ENCODE measurements at regions not wholly inside any gene's neighbourhood (a gene's known extent, or its start where the extent isn't known, plus 50 kb on each side); places are given as distances from the start of the nearest gene placed in this dataset.

- no peak overlapping the region for H3K4me3 ChIP-seq (ENCODE audit: control extremely low read depth in 1 of 5, extremely low read depth in 1 of 5, insufficient read depth in 1 of 5, low read depth in 2 of 5, low read length in 4 of 5)
- Mint-ChIP-seq H3K4me3 (no peak overlapping the region), H3K27ac (no peak overlapping the region), H3K27me3 (peaks cover 16% of the 10 kb centered on the region), H3K9me3 (ENCODE audit: insufficient read depth) (no peaks in the 10 kb centered on the region), H3K4me1 (no peaks in the 10 kb centered on the region)
- no peak overlapping the region for H3K9ac ChIP-seq (ENCODE audit: low read length)
- no peak overlapping the region for H3K27ac ChIP-seq (ENCODE audit: low read length in 2 of 2)
- CTCF ChIA-PET, result no interaction called here
- intact Hi-C loops (cut with micrococcal nuclease), result no loop called here
- POLR2A ChIA-PET, result no interaction called here
- TF ChIP-seq CTCF (IDR thresholded peaks at IDR 0.05) (no peak), EZH2 (IDR thresholded peaks at IDR 0.05; ENCODE audit: borderline replicate concordance, insufficient read depth, low read depth, low read length, poor library complexity, severe bottlenecking) (no peak)
- no peaks in the 10 kb centered on the region for H3K27me3 ChIP-seq (replicated peaks in 1 of 4; ENCODE audit: control extremely low read depth in 1 of 4, control insufficient read depth in 3 of 4, insufficient read depth in 4 of 4, low read length in 3 of 4)
- ATAC-seq (ENCODE audit: low read depth) (no peak), DNase-seq (no peak)
- H3K9me3 ChIP-seq (ENCODE audit: control extremely low read depth in 1 of 3, control insufficient read depth in 2 of 3, insufficient read depth in 1 of 3, low read length in 2 of 3), result peaks cover 0 to 4% (median 3%) of the 10 kb centered on the region in 3 donors
- no peaks in the 10 kb centered on the region for H4K20me1 ChIP-seq (ENCODE audit: control insufficient read depth, insufficient read depth, low read length, poor library complexity, severe bottlenecking)
- no peak overlapping the region for H2AFZ ChIP-seq (ENCODE audit: insufficient read depth, low read depth, low read length, poor library complexity, severe bottlenecking)
- H3K4me1 ChIP-seq (ENCODE audit: control insufficient read depth in 2 of 2, insufficient read depth in 2 of 2, low read length in 2 of 2), result no peaks in the 10 kb centered on the region
- no peak overlapping the region for H3K4me2 ChIP-seq (replicated peaks; ENCODE audit: low read depth, low read length, poor library complexity, severe bottlenecking)
- no CpG with 5 or more reads among the region's 2 CpGs for WGBS (ENCODE audit: insufficient coverage)
- H3K79me2 ChIP-seq (ENCODE audit: control insufficient read depth, insufficient read depth, low read length), result no peaks in the 10 kb centered on the region
- H3K36me3 ChIP-seq (replicated peaks in 1 of 2; ENCODE audit: control extremely low read depth in 1 of 2, control insufficient read depth in 1 of 2, extremely low read depth in 1 of 2, insufficient read depth in 2 of 2, low read length in 1 of 2), result no peaks in the 10 kb centered on the region
Measured at GRCh38 chr4:24674279-24674678, 89.9 kb upstream of the DHX15 start.

- Mint-ChIP-seq H3K9me3 (ENCODE audit: insufficient read depth) (no peaks in the 10 kb centered on the region), H3K27me3 (peaks cover 17% of the 10 kb centered on the region), H3K27ac (no peak overlapping the region), H3K4me1 (no peaks in the 10 kb centered on the region), H3K4me3 (no peak overlapping the region)
- WGBS (ENCODE audit: insufficient coverage), result 14% methylated on average over 1 of the region's 2 CpGs
- peaks cover 0 to 5% (median 1%) of the 10 kb centered on the region in 4 experiments for H3K27me3 ChIP-seq (replicated peaks in 1 of 4; ENCODE audit: control extremely low read depth in 1 of 4, control insufficient read depth in 3 of 4, insufficient read depth in 4 of 4, low read length in 3 of 4)
- no peaks in the 10 kb centered on the region for H4K20me1 ChIP-seq (ENCODE audit: control insufficient read depth, insufficient read depth, low read length, poor library complexity, severe bottlenecking)
- POLR2A ChIA-PET, result no interaction called here
- no peak for ATAC-seq (ENCODE audit: low read depth)
- H3K4me3 ChIP-seq (ENCODE audit: control extremely low read depth in 1 of 5, extremely low read depth in 1 of 5, insufficient read depth in 1 of 5, low read depth in 2 of 5, low read length in 4 of 5), result no peak overlapping the region
- no peaks in the 10 kb centered on the region for H3K36me3 ChIP-seq (replicated peaks in 1 of 2; ENCODE audit: control extremely low read depth in 1 of 2, control insufficient read depth in 1 of 2, extremely low read depth in 1 of 2, insufficient read depth in 2 of 2, low read length in 1 of 2)
- DNase-seq, result no peak
- no peak overlapping the region for H3K27ac ChIP-seq (ENCODE audit: low read length in 2 of 2)
- CTCF ChIA-PET, result no interaction called here
- peaks cover 0 to 4% (median 3%) of the 10 kb centered on the region in 3 donors for H3K9me3 ChIP-seq (ENCODE audit: control extremely low read depth in 1 of 3, control insufficient read depth in 2 of 3, insufficient read depth in 1 of 3, low read length in 2 of 3)
- H3K79me2 ChIP-seq (ENCODE audit: control insufficient read depth, insufficient read depth, low read length), result no peaks in the 10 kb centered on the region
- no peak overlapping the region for H3K9ac ChIP-seq (ENCODE audit: low read length)
- no peaks in the 10 kb centered on the region for H3K4me1 ChIP-seq (ENCODE audit: control insufficient read depth in 2 of 2, insufficient read depth in 2 of 2, low read length in 2 of 2)
- no peak overlapping the region for H3K4me2 ChIP-seq (replicated peaks; ENCODE audit: low read depth, low read length, poor library complexity, severe bottlenecking)
- intact Hi-C loops (cut with micrococcal nuclease), result no loop called here
- no peak overlapping the region for H2AFZ ChIP-seq (ENCODE audit: insufficient read depth, low read depth, low read length, poor library complexity, severe bottlenecking)
- no peak for TF ChIP-seq EZH2 (IDR thresholded peaks at IDR 0.05; ENCODE audit: borderline replicate concordance, insufficient read depth, low read depth, low read length, poor library complexity, severe bottlenecking)
- no peak for TF ChIP-seq CTCF (IDR thresholded peaks at IDR 0.05)
Measured at GRCh38 chr4:24675721-24676389, 91.5 kb upstream of the DHX15 start.

Measured in B cell (primary cell).